DND-41 (cell line): ENCODE measurements at regions not wholly inside any gene's neighbourhood (a gene's known extent, or its start where the extent isn't known, plus 50 kb on each side); places are given as distances from the start of the nearest gene placed in this dataset.

ENCODE experiments used
- ATAC-seq: fragments of 200-7000 bp; cut with Tn5 transposase; 3 replicates; pipeline ENCODE4 v1.9.1; 2021; ENCODE audit warnings: low read depth; ENCODE audit not compliant: insufficient read depth
- DNase-seq: peaks from one replicate; pipeline ENCODE4 v3.0.0-alpha.2; 2020
- H2AFZ ChIP-seq: 2 replicates; pipeline ENCODE4 v1.6.0; 2012; ENCODE audit warnings: low read depth, low read length
- H3K27ac ChIP-seq: 2 replicates; pipeline ENCODE4 v1.5.1; 2012; ENCODE audit warnings: low read length, inconsistent platforms
- H3K27me3 ChIP-seq: fragments of 200-600 bp; sonication (generic); 2 replicates; pipeline ENCODE4 v1.6.0; 2012; ENCODE audit warnings: low read length, mild to moderate bottlenecking, inconsistent platforms; ENCODE audit not compliant: insufficient read depth, poor library complexity
- H3K36me3 ChIP-seq: 2 replicates; pipeline ENCODE4 v1.5.1; 2012; ENCODE audit warnings: low read length, inconsistent platforms; ENCODE audit not compliant: insufficient read depth
- H3K4me1 ChIP-seq: 2 replicates; pipeline ENCODE4 v1.5.1; 2012; ENCODE audit warnings: mild to moderate bottlenecking, low read length; ENCODE audit not compliant: insufficient read depth
- H3K4me2 ChIP-seq: 2 replicates; pipeline ENCODE4 v1.6.0; 2012; ENCODE audit warnings: mild to moderate bottlenecking, moderate library complexity, low read length, inconsistent platforms; ENCODE audit not compliant: insufficient read depth
- H3K4me3 ChIP-seq, 2 experiments: fragments of 200-600 bp in 1 of 2; shearing (Covaris generic) in 1 of 2; 2 replicates each; pipeline ENCODE4 v1.5.1; 2012 to 2016; ENCODE audit warnings: inconsistent platforms in 2 of 2, low read length in 2 of 2, mild to moderate bottlenecking in 2 of 2, low read depth in 1 of 2, moderate library complexity in 1 of 2
- H3K79me2 ChIP-seq: 2 replicates; pipeline ENCODE4 v1.6.0; 2012; ENCODE audit warnings: low read length, inconsistent platforms; ENCODE audit not compliant: insufficient read depth
- H3K9ac ChIP-seq: 2 replicates; pipeline ENCODE4 v1.6.0; 2012; ENCODE audit warnings: low read depth, mild to moderate bottlenecking, inconsistent platforms, low read length, moderate library complexity
- H3K9me3 ChIP-seq: 2 replicates; pipeline ENCODE4 v1.5.1; 2012; ENCODE audit warnings: low read length, moderate library complexity, mild to moderate bottlenecking, inconsistent platforms; ENCODE audit not compliant: insufficient read depth, severe bottlenecking
- H4K20me1 ChIP-seq: 2 replicates; pipeline ENCODE4 v1.6.0; 2012; ENCODE audit warnings: low read length; ENCODE audit not compliant: insufficient read depth
- CTCF ChIP-seq: IDR thresholded peaks from 2 replicates; pipeline ENCODE4 v1.5.1; 2012; ENCODE audit warnings: borderline replicate concordance, low read length, moderate library complexity, mild to moderate bottlenecking; ENCODE audit not compliant: poor library complexity, severe bottlenecking; ENCODE audit errors: extremely low read depth
- EZH2 ChIP-seq: IDR thresholded peaks from 3 replicates; pipeline ENCODE4 v1.6.1; 2012; ENCODE audit warnings: borderline replicate concordance, low read depth, mild to moderate bottlenecking, moderate library complexity, low read length, inconsistent platforms; ENCODE audit not compliant: severe bottlenecking

DNA sequence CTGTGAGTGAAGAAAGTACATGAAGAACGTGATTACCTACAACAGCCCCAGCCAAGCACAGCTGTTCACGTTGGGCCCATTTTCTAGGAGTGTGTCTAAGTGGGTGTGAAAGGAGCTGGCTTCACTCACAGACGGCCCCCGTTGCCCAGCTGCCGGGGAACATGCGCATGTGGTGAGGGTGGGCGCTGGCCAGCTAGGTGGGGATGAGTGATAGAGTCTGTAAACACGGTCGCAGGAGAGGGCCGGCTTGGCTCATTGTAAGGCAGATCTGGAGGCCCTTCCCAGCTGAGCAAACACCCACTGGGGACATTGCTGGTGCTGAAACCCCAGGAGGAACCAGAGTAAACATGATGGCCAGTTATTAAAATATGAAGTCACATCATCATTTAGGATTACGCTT is 160.5 kb downstream of the TEX29 start:
- Histone ChIP-seq H3K9me3 (no peaks in the 10 kb centered on the region), H3K4me1 (no peaks in the 10 kb centered on the region), H4K20me1 (no peaks in the 10 kb centered on the region), H3K4me2 (no peak overlapping the region), H3K27ac (no peak overlapping the region), H2AFZ (no peak overlapping the region), H3K9ac (no peak overlapping the region), H3K4me3 (no peak overlapping the region), H3K36me3 (no peaks in the 10 kb centered on the region), H3K79me2 (no peaks in the 10 kb centered on the region), H3K27me3 (no peaks in the 10 kb centered on the region)
- DNase-seq (no peak), ATAC-seq (no peak)
- TF ChIP-seq EZH2, result no peak

GRCh38 chr13:111482126-111482525 is 161.7 kb downstream of the TEX29 start:
- Histone ChIP-seq H3K79me2 (no peaks in the 10 kb centered on the region), H3K9me3 (peaks cover 9% of the 10 kb centered on the region), H3K27ac (no peak overlapping the region), H2AFZ (no peak overlapping the region), H3K4me3 (no peak overlapping the region), H4K20me1 (no peaks in the 10 kb centered on the region), H3K4me1 (no peaks in the 10 kb centered on the region), H3K27me3 (no peaks in the 10 kb centered on the region), H3K9ac (no peak overlapping the region), H3K4me2 (no peak overlapping the region), H3K36me3 (no peaks in the 10 kb centered on the region)
- ATAC-seq, result no peak
- TF ChIP-seq CTCF (no peak), EZH2 (no peak)
- DNase-seq, result no peak

DNA sequence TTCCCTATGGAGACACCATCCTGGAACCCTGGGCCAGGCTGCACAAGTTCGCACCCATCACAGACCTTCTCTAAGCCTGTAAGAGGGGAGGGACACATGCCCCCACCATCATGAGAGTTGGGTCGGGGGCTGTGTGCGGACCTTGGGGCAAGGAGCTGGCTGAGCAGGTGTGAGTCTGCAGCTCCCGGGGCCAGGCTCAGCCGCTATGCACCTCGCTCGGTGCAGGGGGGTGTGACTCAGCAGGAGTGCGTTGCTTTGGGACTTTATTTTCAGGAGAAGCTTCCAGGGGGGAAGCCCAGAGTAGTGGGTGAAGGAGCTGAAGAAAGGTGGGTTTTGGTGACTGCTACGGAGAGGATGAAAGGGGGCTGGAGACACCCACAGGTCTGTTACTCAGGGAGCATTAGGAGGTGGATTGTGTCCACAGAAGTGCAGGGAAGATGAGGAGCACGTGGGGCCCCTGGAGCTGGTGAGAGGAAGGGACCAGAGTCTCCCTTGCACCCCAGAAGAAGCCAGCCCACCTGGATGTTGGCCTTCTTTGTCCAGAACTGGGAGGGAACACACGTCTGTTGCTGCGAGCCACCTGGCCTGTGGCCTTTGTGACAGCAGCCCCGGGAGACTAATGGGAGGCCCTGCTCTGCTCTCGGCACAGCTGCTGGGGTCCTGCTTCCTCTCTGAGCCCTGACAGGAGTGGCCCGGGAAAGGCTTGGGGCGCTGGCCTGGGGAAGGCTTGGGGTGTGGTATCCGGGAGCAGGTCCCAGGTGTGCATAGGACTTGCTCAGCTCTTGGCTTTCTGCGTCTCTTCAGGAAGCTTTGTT is 162.6 kb downstream of the TEX29 start:
- Histone ChIP-seq H3K4me2 (no peak overlapping the region), H3K27me3 (no peaks in the 10 kb centered on the region)
- no peak for ATAC-seq

More for the DNA sequence above, 162.6 kb downstream of the TEX29 start:
- Histone ChIP-seq H3K9me3 (peaks cover 16% of the 10 kb centered on the region), H4K20me1 (no peaks in the 10 kb centered on the region), H3K4me1 (no peaks in the 10 kb centered on the region), H3K27ac (no peak overlapping the region), H3K4me3 (no peak overlapping the region), H3K79me2 (no peaks in the 10 kb centered on the region), H3K36me3 (no peaks in the 10 kb centered on the region), H2AFZ (no peak overlapping the region), H3K9ac (no peak overlapping the region)
- DNase-seq, result no peak
- no peak for TF ChIP-seq CTCF
- no peak for TF ChIP-seq EZH2
